ENCODE measurements at regions not wholly inside any gene's neighbourhood (a gene's known extent, or its start where the extent isn't known, plus 50 kb on each side); places are given as distances from the start of the nearest gene placed in this dataset.

GRCh38 chr20:23156170-23156841, 70.2 kb upstream of the CD93 start (continued):
- TF ChIP-seq CUX1 (CRISPR knock-in tag; IDR thresholded peaks at IDR 0.05) (no peak), NCOA2 (IDR thresholded peaks at IDR 0.05; ENCODE audit: partially characterized antibody in 2 of 2) (no peak), ZNF551 (CRISPR knock-in tag; IDR thresholded peaks at IDR 0.05) (no peak), E2F6 (IDR thresholded peaks at IDR 0.05; ENCODE audit: borderline replicate concordance in 1 of 2, extremely low read depth in 1 of 2, insufficient read depth in 1 of 2, insufficient read length in 1 of 2, low read depth in 1 of 2, low read length in 1 of 2, poor library complexity in 1 of 2, severe bottlenecking in 1 of 2) (no peak), SMARCB1 (IDR thresholded peaks at IDR 0.05; ENCODE audit: insufficient read length, low read depth) (no peak), HLTF (IDR thresholded peaks at IDR 0.05) (no peak), MLLT1 (IDR thresholded peaks at IDR 0.05) (no peak), NR3C1 (CRISPR knock-in tag; IDR thresholded peaks at IDR 0.05) (no peak), NFIC (IDR thresholded peaks at IDR 0.05) (no peak), ARID3B (CRISPR knock-in tag; IDR thresholded peaks at IDR 0.05; ENCODE audit: borderline replicate concordance) (no peak), MEIS2 (IDR thresholded peaks at IDR 0.05; ENCODE audit: partially characterized antibody) (peak; percentile 42), RBM17 (IDR thresholded peaks at IDR 0.05; ENCODE audit: borderline replicate concordance, low read depth, low read length) (no peak), ZNF436 (CRISPR knock-in tag; IDR thresholded peaks at IDR 0.05) (no peak), FIP1L1 (IDR thresholded peaks at IDR 0.05; ENCODE audit: low read depth, low read length, poor library complexity, severe bottlenecking) (no peak), ZNF830 (CRISPR knock-in tag; IDR thresholded peaks at IDR 0.05) (0 out of 2 replicates have a peak, but pooled peaks have one; percentile 30), PRPF4 (IDR thresholded peaks at IDR 0.05; ENCODE audit: insufficient read depth, low read depth, low read length, poor library complexity, severe bottlenecking) (no peak), PREB (CRISPR knock-in tag; IDR thresholded peaks at IDR 0.05) (no peak)
